ENCODE measurements at regions not wholly inside any gene's neighbourhood (a gene's known extent, or its start where the extent isn't known, plus 50 kb on each side); places are given as distances from the start of the nearest gene placed in this dataset.
"Not testable (repeated sequence)": the region's sequence is repeated elsewhere in the genome, so short reads cannot be mapped to it uniquely, and the experiment has no call there.

DNA sequence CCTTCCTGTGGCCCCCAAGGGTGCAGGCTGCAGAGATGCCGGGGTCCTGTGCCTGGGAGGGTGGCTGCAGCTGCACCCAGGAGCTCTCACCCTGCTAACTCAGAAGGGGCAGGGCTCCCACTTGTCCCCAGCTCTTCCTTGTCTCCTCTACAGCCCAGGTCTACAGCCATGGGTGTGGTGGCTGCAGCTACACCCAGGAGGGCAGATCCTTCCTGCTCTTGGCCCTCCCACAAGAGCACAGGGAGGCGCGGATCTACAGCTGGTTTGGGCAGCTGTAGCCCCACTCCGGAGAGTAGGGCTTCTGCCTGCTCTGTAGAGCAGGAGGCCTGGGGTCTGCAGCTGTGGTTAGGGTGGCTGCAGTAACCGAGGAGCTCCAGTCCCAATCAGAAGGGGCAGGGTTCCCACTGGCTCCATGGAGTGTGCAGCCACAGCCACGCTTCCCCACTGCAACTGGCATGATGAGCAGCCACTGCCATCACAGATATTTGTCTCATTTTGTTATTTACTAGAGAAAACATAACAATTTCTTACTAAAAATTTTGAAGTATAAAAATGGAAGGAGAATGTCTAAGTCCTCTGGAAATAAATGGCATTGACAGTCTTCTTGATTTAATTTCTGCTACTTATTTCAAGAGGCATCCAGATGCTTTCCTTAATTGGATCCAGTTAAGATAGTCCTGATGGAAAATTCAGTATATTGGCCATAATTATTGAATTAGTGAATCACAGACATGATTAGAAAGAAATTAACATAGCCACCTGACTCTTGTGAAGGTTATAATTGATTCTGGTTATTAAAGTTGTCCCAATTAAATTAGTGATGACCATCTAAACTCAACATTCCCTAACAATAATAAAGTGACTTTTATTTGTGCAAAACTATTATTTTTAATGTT lies 233.6 kb downstream of the KCNE4 start:
- no peaks in the 10 kb centered on the region for H3K4me1 ChIP-seq (ENCODE audit: control insufficient read depth, extremely low read depth, insufficient read depth, low read length)
- H3K9ac ChIP-seq (ENCODE audit: insufficient read depth, low read length) = no peak overlapping the region
- H3K27ac ChIP-seq (ENCODE audit: insufficient read depth, low read length) = no peak overlapping the region
- TF ChIP-seq EZH2 (IDR thresholded peaks at IDR 0.05; ENCODE audit: low read length, missing control alignments) (no peak), CTCF (conservative IDR thresholded peaks at IDR 0.05 in 1 of 2, IDR thresholded peaks at IDR 0.05 in 1 of 2; ENCODE audit: low read depth in 1 of 2, low read length in 2 of 2) (no peak)
- DNase-seq (ENCODE audit: low read depth in 2 of 2) = no peak
- H3K36me3 ChIP-seq (ENCODE audit: control insufficient read depth, insufficient read depth, low read length) = no peaks in the 10 kb centered on the region
- no peaks in the 10 kb centered on the region for H4K20me1 ChIP-seq (ENCODE audit: control insufficient read depth, extremely low read depth, insufficient read depth, low read length)
- H3K27me3 ChIP-seq (ENCODE audit: control insufficient read depth, insufficient read depth, low read length) = no peaks in the 10 kb centered on the region
- H3K4me3 ChIP-seq (replicated peaks in 1 of 4; ENCODE audit: control extremely low read depth in 1 of 4, insufficient read depth in 1 of 4, low read depth in 3 of 4, low read length in 4 of 4) = no peak overlapping the region
- no peaks in the 10 kb centered on the region for H3K79me2 ChIP-seq (ENCODE audit: control insufficient read depth, insufficient read depth, low read length)
- H3K9me3 ChIP-seq (ENCODE audit: control insufficient read depth, insufficient read depth, low read depth, low read length) = no peaks in the 10 kb centered on the region
- H2AFZ ChIP-seq (ENCODE audit: low read length) = no peak overlapping the region
- H3K4me2 ChIP-seq (ENCODE audit: extremely low read depth, insufficient read depth, low read length) = no peak overlapping the region

- no peaks in the 10 kb centered on the region for H3K4me1 ChIP-seq (ENCODE audit: control insufficient read depth, extremely low read depth, insufficient read depth, low read length)
- H3K9ac ChIP-seq (ENCODE audit: insufficient read depth, low read length) = no peak overlapping the region
- no peak overlapping the region for H3K27ac ChIP-seq (ENCODE audit: insufficient read depth, low read length)
- no peak overlapping the region for H3K4me3 ChIP-seq (replicated peaks in 1 of 4; ENCODE audit: control extremely low read depth in 1 of 4, insufficient read depth in 1 of 4, low read depth in 3 of 4, low read length in 4 of 4)
- H3K79me2 ChIP-seq (ENCODE audit: control insufficient read depth, insufficient read depth, low read length) = no peaks in the 10 kb centered on the region
- H3K4me2 ChIP-seq (ENCODE audit: extremely low read depth, insufficient read depth, low read length) = no peak overlapping the region
- H4K20me1 ChIP-seq (ENCODE audit: control insufficient read depth, extremely low read depth, insufficient read depth, low read length) = no peaks in the 10 kb centered on the region
- no peaks in the 10 kb centered on the region for H3K27me3 ChIP-seq (ENCODE audit: control insufficient read depth, insufficient read depth, low read length)
- H3K36me3 ChIP-seq (ENCODE audit: control insufficient read depth, insufficient read depth, low read length) = no peaks in the 10 kb centered on the region
- no peak for DNase-seq (ENCODE audit: low read depth in 2 of 2)
- H3K9me3 ChIP-seq (ENCODE audit: control insufficient read depth, insufficient read depth, low read depth, low read length) = no peaks in the 10 kb centered on the region
- no peak overlapping the region for H2AFZ ChIP-seq (ENCODE audit: low read length)
- no peak for TF ChIP-seq CTCF (conservative IDR thresholded peaks at IDR 0.05 in 1 of 2, IDR thresholded peaks at IDR 0.05 in 1 of 2; ENCODE audit: low read depth in 1 of 2, low read length in 2 of 2)
- TF ChIP-seq EZH2 (IDR thresholded peaks at IDR 0.05; ENCODE audit: low read length, missing control alignments) = no peak
These were observed 242.8 kb downstream of the KCNE4 start for GRCh38 chr2:223294756-223295155.

- no peaks in the 10 kb centered on the region for H3K4me1 ChIP-seq (ENCODE audit: control insufficient read depth, extremely low read depth, insufficient read depth, low read length)
- no peaks in the 10 kb centered on the region for H3K9me3 ChIP-seq (ENCODE audit: control insufficient read depth, insufficient read depth, low read depth, low read length)
- H3K79me2 ChIP-seq (ENCODE audit: control insufficient read depth, insufficient read depth, low read length) = no peaks in the 10 kb centered on the region
- H3K36me3 ChIP-seq (ENCODE audit: control insufficient read depth, insufficient read depth, low read length) = no peaks in the 10 kb centered on the region
- no peak overlapping the region for H3K4me2 ChIP-seq (ENCODE audit: extremely low read depth, insufficient read depth, low read length)
- H2AFZ ChIP-seq (ENCODE audit: low read length) = no peak overlapping the region
- TF ChIP-seq CTCF (conservative IDR thresholded peaks at IDR 0.05 in 1 of 2, IDR thresholded peaks at IDR 0.05 in 1 of 2; ENCODE audit: low read depth in 1 of 2, low read length in 2 of 2) (no peak), EZH2 (IDR thresholded peaks at IDR 0.05; ENCODE audit: low read length, missing control alignments) (no peak)
- no peak overlapping the region for H3K9ac ChIP-seq (ENCODE audit: insufficient read depth, low read length)
- no peak overlapping the region for H3K27ac ChIP-seq (ENCODE audit: insufficient read depth, low read length)
- DNase-seq (ENCODE audit: low read depth in 2 of 2) = peak in 1 of 2 donors; percentile 65
- no peaks in the 10 kb centered on the region for H3K27me3 ChIP-seq (ENCODE audit: control insufficient read depth, insufficient read depth, low read length)
- H3K4me3 ChIP-seq (replicated peaks in 1 of 4; ENCODE audit: control extremely low read depth in 1 of 4, insufficient read depth in 1 of 4, low read depth in 3 of 4, low read length in 4 of 4) = no peak overlapping the region
- H4K20me1 ChIP-seq (ENCODE audit: control insufficient read depth, extremely low read depth, insufficient read depth, low read length) = no peaks in the 10 kb centered on the region
These were observed 245.8 kb downstream of the KCNE4 start for GRCh38 chr2:223297788-223298187.

DNA sequence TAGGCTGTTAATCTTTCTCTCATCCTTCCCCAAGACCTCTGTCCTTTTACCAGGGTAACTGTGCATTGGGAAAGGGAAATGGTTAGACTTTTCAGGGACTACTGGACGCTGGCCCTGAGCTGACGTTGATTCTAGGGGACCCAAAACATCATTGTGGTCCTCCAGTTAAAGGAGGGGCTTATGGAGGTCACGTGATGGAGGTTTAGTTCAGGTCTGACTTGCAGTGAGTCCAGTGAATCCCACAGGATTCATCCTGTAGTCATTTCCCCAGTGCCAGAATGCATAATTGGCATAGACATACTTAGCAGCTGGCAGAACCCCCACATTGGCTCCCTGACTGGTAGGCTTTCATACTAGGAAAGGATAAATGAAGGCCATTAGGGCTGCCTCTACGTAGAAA lies 246.3 kb downstream of the KCNE4 start:
- H3K36me3 ChIP-seq (ENCODE audit: control insufficient read depth, insufficient read depth, low read length); H3K4me3 ChIP-seq (replicated peaks in 1 of 4; ENCODE audit: control extremely low read depth in 1 of 4, insufficient read depth in 1 of 4, low read depth in 3 of 4, low read length in 4 of 4); H3K79me2 ChIP-seq (ENCODE audit: control insufficient read depth, insufficient read depth, low read length); H3K9me3 ChIP-seq (ENCODE audit: control insufficient read depth, insufficient read depth, low read depth, low read length); H3K9ac ChIP-seq (ENCODE audit: insufficient read depth, low read length); H3K27ac ChIP-seq (ENCODE audit: insufficient read depth, low read length); H4K20me1 ChIP-seq (ENCODE audit: control insufficient read depth, extremely low read depth, insufficient read depth, low read length); H3K4me2 ChIP-seq (ENCODE audit: extremely low read depth, insufficient read depth, low read length); H2AFZ ChIP-seq (ENCODE audit: low read length); DNase-seq (ENCODE audit: low read depth in 2 of 2); H3K27me3 ChIP-seq (ENCODE audit: control insufficient read depth, insufficient read depth, low read length); H3K4me1 ChIP-seq (ENCODE audit: control insufficient read depth, extremely low read depth, insufficient read depth, low read length): not testable (repeated sequence)

All from fibroblast of lung (primary cell).